Mammary epithelial cell (primary cell): ENCODE measurements at regions not wholly inside any gene's neighbourhood (a gene's known extent, or its start where the extent isn't known, plus 50 kb on each side); places are given as distances from the start of the nearest gene placed in this dataset.

Experiments
- CTCF ChIP-seq, 2 donors: IDR thresholded peaks in 1 of 2; conservative IDR thresholded peaks in 1 of 2; 2 replicates each; pipeline ENCODE4 v1.5.1; 2011 to 2012; ENCODE audit warnings: inconsistent platforms in 2 of 2, low read length in 2 of 2, mild to moderate bottlenecking in 2 of 2, control low read depth in 1 of 2, low read depth in 1 of 2; ENCODE audit not compliant: insufficient read depth in 1 of 2; ENCODE audit errors: extremely low read depth in 1 of 2
- EZH2 ChIP-seq: IDR thresholded peaks from 2 replicates; pipeline ENCODE4 v1.6.1; 2012; ENCODE audit warnings: low read length, inconsistent platforms, borderline replicate concordance

- no peak for TF ChIP-seq CTCF (conservative IDR thresholded peaks at IDR 0.05 in 1 of 2, IDR thresholded peaks at IDR 0.05 in 1 of 2; ENCODE audit: extremely low read depth in 1 of 2, insufficient read depth in 1 of 2, low read depth in 1 of 2, low read length in 2 of 2)
- TF ChIP-seq EZH2: no peak
Measured at GRCh38 chr4:24395937-24396336, 188.4 kb downstream of the DHX15 start.
